Heart right ventricle (tissue), 16 donors: ENCODE measurements at regions not wholly inside any gene's neighbourhood (a gene's known extent, or its start where the extent isn't known, plus 50 kb on each side); places are given as distances from the start of the nearest gene placed in this dataset.

Experiments
- ATAC-seq, 8 donors: fragments of 200-7000 bp; cut with Tn5 transposase; one replicate each; pipeline ENCODE4 v1.9.1; 2020; ENCODE audit warnings: mild to moderate bottlenecking in 8 of 8, moderate library complexity in 8 of 8, moderate number of reproducible peaks in 1 of 8
- DNase-seq, 2 donors: peaks; one replicate each; pipeline ENCODE4 v3.0.0-alpha.2; 2020
- H3K27ac ChIP-seq, 10 donors: fragments of 200-600 bp; sonication (generic) in 2 of 10; one replicate each; pipeline versions ENCODE4 v1.5.0 to v1.8.0; 2020 to 2022; ENCODE audit warnings: mild to moderate bottlenecking in 3 of 10
- H3K27me3 ChIP-seq, 7 donors: fragments of 200-600 bp; one replicate each; pipeline ENCODE4 v1.8.0; 2021 to 2022; ENCODE audit warnings: mild to moderate bottlenecking in 2 of 7
- H3K36me3 ChIP-seq, 9 donors: fragments of 200-600 bp; sonication (generic) in 1 of 9; one replicate each; pipeline versions ENCODE4 v1.5.0 to v1.8.0; 2020 to 2022; ENCODE audit warnings: mild to moderate bottlenecking in 2 of 9
- H3K4me1 ChIP-seq, 9 donors: fragments of 200-600 bp; sonication (generic) in 1 of 9; one replicate each; pipeline versions ENCODE4 v1.5.0 to v1.8.0; 2020 to 2022; ENCODE audit warnings: mild to moderate bottlenecking in 4 of 9
- H3K4me3 ChIP-seq, 10 donors: fragments of 200-600 bp; sonication (generic) in 2 of 10; one replicate each; pipeline versions ENCODE4 v1.5.0 to v1.8.0; 2020 to 2022; ENCODE audit warnings: mild to moderate bottlenecking in 7 of 10, moderate library complexity in 2 of 10
- H3K9me3 ChIP-seq, 11 donors: fragments of 200-600 bp in 10 of 11; sonication (generic) in 2 of 11; one replicate each; pipeline versions ENCODE4 v1.5.0 to v1.8.0; 2013 to 2022; ENCODE audit warnings: mild to moderate bottlenecking in 2 of 11, control low read depth in 1 of 11, moderate library complexity in 1 of 11
- WGBS, 2 donors: extraction: QIAGEN DNeasy Blood & Tissue Kit; methylation state at CpG; one replicate each; pipeline ENCODE4 v1.1.7; 2013; ENCODE audit warnings: inconsistent platforms in 1 of 2; 5-methylcytosine and 5-hydroxymethylcytosine counted together
- intact Hi-C, 10 donors: fragments of 100-400 bp; cut with DNase I; formaldehyde crosslinking; loops; one replicate each; pipeline versions ENCODE4 v1.11.1 to v1.14.2; 2022
- TF ChIP-seq, protein P1 (sequence below), 9 donors: fragments of 200-600 bp; sonication (generic) in 2 of 9; IDR thresholded peaks; one replicate each; pipeline versions ENCODE4 v1.5.0 to v1.8.0; 2021 to 2022; ENCODE audit warnings: antibody characterized with exemption in 9 of 9, mild to moderate bottlenecking in 5 of 9, moderate library complexity in 1 of 9
- donor health status: Arrhythmogenic right ventricular cardiomyopathy.
- donor health status: ischemic (EF 13 %, LVEDD 7.1; RV severe dilation, severe dysfunction).
- donor health status: healthy with polysubstance abuse.
- donor health status: DM: no; HTN: yes; CAD: no.
- donor health status: DM: no; HTN: no; CAD: no.
- donor health status: ischemic (EF 25% LVEDD 6.9; RV normal size, moderate dysfunction).
- donor health status: ischemic (EF 25% LVEDD 5.7; RV mildly dilated, moderate dysfunction).
- donor health status: healthy.
- donor health status: DM: yes; HTN: yes; CAD: no.
- donor health status: Ischemic cardiomyopathy.
- donor health status: ischemic (EF 35%, LVEDD 5.7; RV mildly dilated, moderate dysfunction).
- donor health status: nonischemic (EF 11% LVEDD 7.7; RV severe dilation, severe dysfunction).
- donor health status: DM: yes; HTN: yes; CAD: no.
- donor health status: PGD.
- donor health status: ischemic (EF 29% LVEDD 5.4; RV normal size, mild dysfunction).
- donor health status: nonischemic (EF 23%, LVEDD 6.1; RV moderate dilation, normal function).

DNA sequence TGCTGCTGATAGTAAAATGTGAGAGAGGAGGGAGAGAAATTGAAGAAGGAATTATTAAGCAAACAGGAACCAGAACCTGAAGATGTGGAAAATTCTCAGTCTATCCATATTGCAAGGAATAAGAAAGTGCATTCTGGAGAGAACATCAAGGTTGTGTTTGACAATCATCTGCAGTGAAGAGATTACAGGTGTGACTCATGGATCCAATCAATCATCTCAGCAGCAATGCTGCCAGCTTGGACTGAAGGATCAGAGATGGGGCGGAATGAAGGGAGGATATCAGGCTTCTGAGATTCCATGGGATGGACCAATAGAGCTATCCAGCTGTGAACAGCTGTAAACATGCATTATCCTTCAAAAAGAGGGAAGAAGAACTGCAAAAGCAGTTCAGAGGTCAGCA is 247.3 kb downstream of the LPIN1 start:
- DNase-seq (no peak), ATAC-seq (no peak)
- TF ChIP-seq, protein P1, sequence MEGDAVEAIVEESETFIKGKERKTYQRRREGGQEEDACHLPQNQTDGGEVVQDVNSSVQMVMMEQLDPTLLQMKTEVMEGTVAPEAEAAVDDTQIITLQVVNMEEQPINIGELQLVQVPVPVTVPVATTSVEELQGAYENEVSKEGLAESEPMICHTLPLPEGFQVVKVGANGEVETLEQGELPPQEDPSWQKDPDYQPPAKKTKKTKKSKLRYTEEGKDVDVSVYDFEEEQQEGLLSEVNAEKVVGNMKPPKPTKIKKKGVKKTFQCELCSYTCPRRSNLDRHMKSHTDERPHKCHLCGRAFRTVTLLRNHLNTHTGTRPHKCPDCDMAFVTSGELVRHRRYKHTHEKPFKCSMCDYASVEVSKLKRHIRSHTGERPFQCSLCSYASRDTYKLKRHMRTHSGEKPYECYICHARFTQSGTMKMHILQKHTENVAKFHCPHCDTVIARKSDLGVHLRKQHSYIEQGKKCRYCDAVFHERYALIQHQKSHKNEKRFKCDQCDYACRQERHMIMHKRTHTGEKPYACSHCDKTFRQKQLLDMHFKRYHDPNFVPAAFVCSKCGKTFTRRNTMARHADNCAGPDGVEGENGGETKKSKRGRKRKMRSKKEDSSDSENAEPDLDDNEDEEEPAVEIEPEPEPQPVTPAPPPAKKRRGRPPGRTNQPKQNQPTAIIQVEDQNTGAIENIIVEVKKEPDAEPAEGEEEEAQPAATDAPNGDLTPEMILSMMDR (IDR thresholded peaks at IDR 0.05), result no peak
- H3K27ac ChIP-seq, result no peak overlapping the region
- H3K27me3 ChIP-seq, result no peaks in the 10 kb centered on the region
- intact Hi-C loops, result no loop called here
- peaks cover 0 to 13% (median 0%) of the 10 kb centered on the region in 9 donors for H3K4me1 ChIP-seq
- peaks cover 0 to 11% (median 0%) of the 10 kb centered on the region in 11 donors for H3K9me3 ChIP-seq
- H3K36me3 ChIP-seq, result no peaks in the 10 kb centered on the region
- H3K4me3 ChIP-seq, result no peak overlapping the region
- WGBS, 2 donors, result 96 to 97% methylated on average over 1 of the region's 1 CpG

DNA sequence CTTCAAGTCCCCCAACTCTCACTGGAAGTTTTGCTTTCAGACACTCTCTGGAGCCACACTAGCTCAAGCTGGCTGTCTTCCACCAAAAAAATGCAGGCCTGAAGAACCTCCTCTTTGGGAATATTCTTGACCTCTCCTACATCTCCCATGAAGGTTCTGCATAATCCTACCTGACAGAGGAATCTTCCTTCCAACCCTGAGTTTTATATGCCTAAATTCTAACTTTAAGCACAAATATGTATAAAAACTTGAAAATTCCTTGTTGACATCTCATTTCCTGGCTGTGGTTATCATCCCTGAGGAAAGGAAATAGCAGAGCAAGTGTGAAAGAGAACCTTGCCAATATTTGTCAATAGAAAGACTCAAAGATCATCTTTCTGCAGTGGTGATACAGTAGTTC is 249.0 kb downstream of the LPIN1 start:
- DNase-seq (no peak), ATAC-seq (no peak)
- H3K27ac ChIP-seq, result no peak overlapping the region
- H3K36me3 ChIP-seq, result no peaks in the 10 kb centered on the region
- intact Hi-C loops, result no loop called here
- TF ChIP-seq, protein P1 (IDR thresholded peaks at IDR 0.05), result no peak
- no peak overlapping the region for H3K4me3 ChIP-seq
- H3K9me3 ChIP-seq, result peaks cover 0 to 11% (median 0%) of the 10 kb centered on the region in 11 donors
- H3K27me3 ChIP-seq, result no peaks in the 10 kb centered on the region
- peaks cover 0 to 4% (median 0%) of the 10 kb centered on the region in 9 donors for H3K4me1 ChIP-seq

DNA sequence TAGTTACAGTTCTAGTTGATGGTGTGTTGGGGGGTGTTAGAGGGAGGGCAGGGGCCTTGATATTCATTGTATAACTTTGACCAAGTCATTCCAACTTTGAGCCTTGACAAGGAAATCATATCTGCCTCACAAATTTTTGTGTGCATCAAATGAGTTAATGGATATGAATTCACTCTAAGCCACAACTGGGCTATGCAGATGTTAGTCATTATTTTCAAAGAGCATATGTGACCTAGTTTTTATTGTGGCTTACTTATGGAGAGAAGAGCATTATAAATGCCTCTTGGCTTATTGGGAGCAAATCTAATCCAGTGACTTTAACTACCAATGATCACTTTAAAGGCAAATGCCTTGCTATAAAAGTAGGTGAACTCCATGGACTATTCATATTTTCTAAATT is 250.2 kb downstream of the LPIN1 start:
- intact Hi-C loops, result no loop called here
- no peak for ATAC-seq
- TF ChIP-seq, protein P1 (IDR thresholded peaks at IDR 0.05), result no peak

DNA sequence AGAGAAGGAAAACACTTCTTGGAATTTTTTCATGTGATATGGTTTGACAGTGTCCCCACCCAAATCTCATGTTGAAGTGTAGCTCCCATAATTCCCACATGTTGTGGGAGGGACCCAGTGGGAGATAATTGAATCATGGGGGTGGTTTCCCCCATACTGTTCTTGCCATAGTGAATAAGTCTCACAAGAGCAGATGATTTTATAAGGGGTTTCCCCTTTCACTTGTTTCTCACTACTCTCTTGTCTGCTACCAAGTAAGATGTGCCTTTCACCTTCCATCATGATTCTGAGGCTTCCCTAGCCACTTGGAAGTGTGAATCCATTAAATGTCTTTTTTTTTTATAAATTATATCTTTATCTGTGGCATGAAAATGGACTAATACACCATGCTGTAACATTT is 250.7 kb downstream of the LPIN1 start:
- TF ChIP-seq, protein P1 (IDR thresholded peaks at IDR 0.05), result no peak
- ATAC-seq, result no peak
- DNase-seq, result no peak

More for the DNA sequence above, 250.2 kb downstream of the LPIN1 start:
- Histone ChIP-seq H3K36me3 (no peaks in the 10 kb centered on the region), H3K9me3 (peaks cover 0 to 11% (median 0%) of the 10 kb centered on the region in 11 donors), H3K27ac (no peak overlapping the region), H3K4me1 (peaks cover 0 to 1% (median 0%) of the 10 kb centered on the region in 9 donors), H3K27me3 (no peaks in the 10 kb centered on the region), H3K4me3 (no peak overlapping the region)
- no peak for DNase-seq

DNA sequence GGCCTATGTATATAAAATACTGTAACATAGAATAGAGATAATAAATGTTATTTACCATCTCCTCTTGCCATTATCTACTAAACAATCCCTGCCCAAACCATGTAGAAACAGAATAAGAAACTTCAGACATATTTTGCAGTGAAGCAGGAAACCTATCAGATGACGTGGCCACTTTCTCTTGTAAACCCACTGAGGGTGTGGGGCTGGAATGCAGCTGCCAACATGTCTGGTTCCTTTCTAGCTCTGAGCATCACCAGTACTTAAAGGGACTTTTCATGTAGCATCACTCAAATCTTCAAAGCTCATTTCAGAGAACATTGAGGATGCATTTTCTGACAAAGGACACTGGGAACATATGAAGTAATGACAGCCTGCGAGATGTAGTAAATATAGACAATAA is 251.8 kb downstream of the LPIN1 start:
- intact Hi-C loops, result no loop called here
- Histone ChIP-seq H3K27me3 (no peaks in the 10 kb centered on the region), H3K4me3 (no peak overlapping the region), H3K4me1 (no peaks in the 10 kb centered on the region), H3K9me3 (peaks cover 0 to 14% (median 0%) of the 10 kb centered on the region in 11 donors), H3K27ac (no peak overlapping the region), H3K36me3 (no peaks in the 10 kb centered on the region)
- DNase-seq (no peak), ATAC-seq (no peak)
- 56 to 64% methylated on average over 2 of the region's 2 CpGs for WGBS, 2 donors
- TF ChIP-seq, protein P1 (IDR thresholded peaks at IDR 0.05), result no peak

More for the DNA sequence above, 250.7 kb downstream of the LPIN1 start:
- intact Hi-C loops, result no loop called here
- Histone ChIP-seq H3K27me3 (no peaks in the 10 kb centered on the region), H3K9me3 (peaks cover 0 to 11% (median 0%) of the 10 kb centered on the region in 11 donors), H3K36me3 (no peaks in the 10 kb centered on the region), H3K27ac (no peak overlapping the region), H3K4me1 (no peaks in the 10 kb centered on the region), H3K4me3 (no peak overlapping the region)
